ENCODE measurements at regions not wholly inside any gene's neighbourhood (a gene's known extent, or its start where the extent isn't known, plus 50 kb on each side); places are given as distances from the start of the nearest gene placed in this dataset.

- TF ChIP-seq POLR2A (IDR thresholded peaks at IDR 0.05) = no peak
- no peak for TF ChIP-seq CTCF (IDR thresholded peaks at IDR 0.05)
- TF ChIP-seq POLR2AphosphoS5 (IDR thresholded peaks at IDR 0.05) = no peak
- no peak for TF ChIP-seq EP300 (IDR thresholded peaks at IDR 0.05)
These were observed 315.0 kb upstream of the SLC39A10 start for GRCh38 chr2:195342061-195342460.

All from suprapubic skin (tissue), 4 donors.